GM18868 (cell line): ENCODE measurements at regions not wholly inside any gene's neighbourhood (a gene's known extent, or its start where the extent isn't known, plus 50 kb on each side); places are given as distances from the start of the nearest gene placed in this dataset.

Experiments
- ATAC-seq: cut with Tn5 transposase; IDR thresholded peaks from one replicate; pipeline ENCODE4 v1.9.1; 2021; ENCODE audit warnings: mild to moderate bottlenecking, moderate library complexity; ENCODE audit not compliant: unreplicated experiment

- peak; percentile 84 for ATAC-seq
Observed at GRCh38 chr9:89234205-89235067, 55.8 kb upstream of the SHC3 start.

DNA sequence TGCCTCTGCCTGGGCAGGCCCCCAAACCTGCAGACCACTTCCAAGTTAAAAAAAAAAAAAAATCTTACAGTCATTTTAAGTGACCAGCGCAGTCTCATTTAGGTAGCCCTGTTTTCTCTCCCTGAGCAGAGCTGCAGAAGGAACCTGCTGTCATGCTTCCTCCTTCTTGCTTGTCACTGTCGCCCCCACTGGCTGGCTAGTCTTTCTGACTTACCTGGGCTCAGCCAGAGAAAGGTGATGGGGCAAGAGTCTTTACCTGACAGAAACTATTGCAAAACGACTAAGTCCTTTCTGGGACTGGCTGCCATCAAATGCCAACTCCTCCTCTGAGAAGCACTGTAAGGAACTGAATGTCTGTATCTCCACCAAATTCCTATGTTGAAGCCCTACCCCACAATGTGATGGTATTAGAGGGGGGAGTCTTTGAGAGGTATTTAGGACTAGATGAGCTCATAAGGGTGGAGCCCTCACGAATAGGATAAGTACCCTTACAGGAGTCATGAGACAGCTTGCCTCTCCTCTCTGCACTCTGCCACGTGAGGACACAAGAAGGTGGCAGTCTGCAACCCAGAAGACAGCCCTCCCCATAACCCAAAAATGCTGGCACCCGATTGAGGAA, 58.4 kb upstream of the SHC3 start:
- no peak for ATAC-seq

DNA sequence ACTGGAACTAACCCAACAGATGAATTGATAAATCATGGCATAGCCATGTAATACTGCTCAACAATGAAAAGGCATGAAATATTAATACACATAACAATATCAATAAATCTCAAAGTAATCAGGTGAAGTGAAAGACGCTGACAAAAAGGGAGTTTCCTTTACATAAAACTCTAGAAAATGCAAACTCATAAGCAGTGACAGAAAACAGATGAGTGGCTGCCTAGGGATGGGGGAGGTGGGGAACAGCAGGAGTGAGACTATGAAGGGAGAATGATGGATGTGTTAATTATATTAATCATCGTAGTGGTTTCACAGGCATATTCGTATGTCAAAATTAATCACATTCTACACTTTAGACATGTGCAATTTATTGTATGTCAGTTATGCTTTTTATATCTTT, 59.8 kb upstream of the SHC3 start:
- ATAC-seq: no peak

DNA sequence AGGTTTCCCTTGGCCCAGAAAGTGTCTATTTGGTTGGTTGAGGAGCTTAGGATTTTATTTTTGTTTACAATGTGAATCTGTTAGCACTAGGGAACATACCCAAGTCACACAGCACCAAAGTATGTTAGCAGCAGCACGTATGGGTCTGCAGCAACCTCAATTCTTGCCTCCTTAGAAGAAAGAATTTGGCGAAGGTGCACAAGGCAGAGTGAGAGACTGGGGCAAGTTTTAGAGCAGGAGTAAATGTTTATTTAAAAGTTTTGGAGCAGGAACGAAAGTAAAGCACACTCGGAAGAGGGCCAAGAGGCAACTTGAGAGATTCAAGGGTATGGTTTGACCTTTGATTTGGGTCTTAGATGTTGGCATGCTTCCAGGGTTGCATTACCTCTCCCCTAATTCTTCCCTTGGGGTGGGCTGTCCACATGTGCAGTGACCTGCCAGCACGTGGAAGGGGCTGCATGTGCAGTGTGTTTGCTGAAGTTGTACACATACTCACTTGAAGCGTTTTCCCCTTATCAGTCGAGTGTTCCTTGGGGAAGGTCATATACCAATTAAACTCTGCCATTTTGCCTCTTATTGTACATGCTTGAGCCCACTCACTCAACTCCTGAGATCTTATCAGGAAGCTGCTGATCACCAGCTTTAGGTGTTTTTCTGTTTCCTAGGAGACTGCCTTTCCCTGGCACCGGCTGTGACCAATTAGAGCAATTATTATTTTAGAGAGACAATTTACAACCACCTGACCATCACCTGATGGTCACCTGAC, 64.9 kb upstream of the SHC3 start:
- ATAC-seq: no peak

GRCh38 chr9:89246840-89247239, 64.2 kb upstream of the CKS2 start:
- ATAC-seq: no peak

- no peak for ATAC-seq
Observed at GRCh38 chr9:89247431-89248353, 63.3 kb upstream of the CKS2 start.

DNA sequence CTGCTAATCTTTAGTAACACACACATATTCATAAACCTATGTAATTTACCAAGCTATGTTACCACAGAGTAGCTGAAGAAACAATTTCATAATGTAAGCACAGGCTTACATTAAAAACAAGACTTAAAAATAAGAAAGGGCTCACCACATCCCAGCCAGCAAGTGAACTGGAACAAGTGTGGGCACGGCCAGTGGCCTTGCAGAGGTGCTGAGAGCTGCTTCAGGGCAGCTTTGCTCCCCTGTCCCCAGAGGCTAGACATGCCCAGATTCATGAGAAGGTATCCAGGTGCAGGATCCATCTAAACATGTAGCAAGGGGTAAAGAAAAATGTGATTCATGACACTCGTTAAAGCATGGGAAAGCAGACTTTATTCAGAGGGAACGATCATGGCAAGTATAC, 62.0 kb upstream of the CKS2 start:
- ATAC-seq: no peak

- no peak for ATAC-seq
Observed at GRCh38 chr9:89252651-89253267, 58.2 kb upstream of the CKS2 start.

DNA sequence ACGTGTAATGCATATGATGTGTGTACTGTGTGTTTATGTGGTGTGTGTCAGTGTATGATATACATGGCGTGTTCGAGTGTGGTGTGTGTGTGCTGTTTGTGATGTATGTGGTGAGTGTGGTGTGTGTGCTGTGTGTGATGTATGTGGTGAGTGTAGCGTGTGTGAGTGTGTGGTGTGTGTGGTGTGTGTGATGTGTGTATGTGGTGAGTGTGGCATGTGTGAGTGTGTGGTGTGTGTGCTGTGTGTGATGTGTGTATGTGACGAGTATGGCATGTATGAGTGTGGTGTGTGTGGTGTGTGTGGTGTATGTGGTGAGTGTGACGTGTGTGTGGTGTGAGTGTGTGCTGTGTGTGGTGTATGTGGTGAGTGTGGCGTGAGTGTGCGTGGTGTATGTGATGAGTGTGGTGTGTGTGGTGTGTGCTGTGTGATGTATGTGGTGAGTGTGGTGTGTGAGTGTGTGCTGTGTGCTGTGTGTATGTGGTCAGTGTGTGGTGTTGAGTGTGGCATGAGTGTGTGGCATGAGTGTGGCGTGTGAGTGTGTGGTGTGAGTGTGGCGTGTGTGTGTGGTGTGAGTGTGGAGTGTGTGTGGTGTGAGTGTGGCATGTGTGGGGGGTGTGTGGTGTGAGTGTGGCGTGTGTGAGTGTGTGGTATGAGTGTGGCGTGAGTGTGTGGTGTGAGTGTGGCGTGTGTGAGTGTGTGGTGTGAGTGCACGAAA, 56.8 kb upstream of the CKS2 start:
- no peak for ATAC-seq

- ATAC-seq: no peak
Observed at GRCh38 chr9:89254773-89255125, 56.2 kb upstream of the CKS2 start.

GRCh38 chr9:89256225-89256624, 54.8 kb upstream of the CKS2 start:
- no peak for ATAC-seq

- ATAC-seq: no peak
Observed at GRCh38 chr9:89256642-89257041, 54.4 kb upstream of the CKS2 start.

- ATAC-seq: no peak
Observed at GRCh38 chr9:89260525-89260924, 50.5 kb upstream of the CKS2 start.
